HG02938 (cell line): ENCODE measurements at regions not wholly inside any gene's neighbourhood (a gene's known extent, or its start where the extent isn't known, plus 50 kb on each side); places are given as distances from the start of the nearest gene placed in this dataset.
"Not testable (repeated sequence)": the region's sequence is repeated elsewhere in the genome, so short reads cannot be mapped to it uniquely, and the experiment has no call there.

ENCODE experiments used
- ATAC-seq: cut with Tn5 transposase; IDR thresholded peaks from one replicate; pipeline ENCODE4 v1.9.1; 2021; ENCODE audit warnings: mild to moderate bottlenecking, moderate library complexity; ENCODE audit not compliant: unreplicated experiment

DNA sequence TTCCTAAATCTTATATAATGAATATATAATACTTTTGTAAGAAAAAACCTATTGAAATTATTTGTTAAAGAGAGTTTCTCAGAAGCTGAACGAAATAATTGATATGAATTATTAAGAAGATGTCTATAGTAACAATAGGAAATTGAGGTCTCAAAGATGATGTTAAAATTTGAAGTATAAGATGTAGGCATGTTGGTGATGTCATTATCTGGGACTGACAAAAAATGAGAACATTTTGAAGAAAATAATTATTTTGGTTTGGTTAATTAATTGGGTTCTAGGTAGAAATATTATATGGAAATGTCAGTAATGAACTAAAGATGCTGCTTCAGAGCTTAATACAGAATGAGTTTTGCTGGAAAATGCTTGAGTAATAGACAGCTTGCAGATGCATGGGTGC is 501.4 kb upstream of the ST8SIA4 start:
- no peak for ATAC-seq

DNA sequence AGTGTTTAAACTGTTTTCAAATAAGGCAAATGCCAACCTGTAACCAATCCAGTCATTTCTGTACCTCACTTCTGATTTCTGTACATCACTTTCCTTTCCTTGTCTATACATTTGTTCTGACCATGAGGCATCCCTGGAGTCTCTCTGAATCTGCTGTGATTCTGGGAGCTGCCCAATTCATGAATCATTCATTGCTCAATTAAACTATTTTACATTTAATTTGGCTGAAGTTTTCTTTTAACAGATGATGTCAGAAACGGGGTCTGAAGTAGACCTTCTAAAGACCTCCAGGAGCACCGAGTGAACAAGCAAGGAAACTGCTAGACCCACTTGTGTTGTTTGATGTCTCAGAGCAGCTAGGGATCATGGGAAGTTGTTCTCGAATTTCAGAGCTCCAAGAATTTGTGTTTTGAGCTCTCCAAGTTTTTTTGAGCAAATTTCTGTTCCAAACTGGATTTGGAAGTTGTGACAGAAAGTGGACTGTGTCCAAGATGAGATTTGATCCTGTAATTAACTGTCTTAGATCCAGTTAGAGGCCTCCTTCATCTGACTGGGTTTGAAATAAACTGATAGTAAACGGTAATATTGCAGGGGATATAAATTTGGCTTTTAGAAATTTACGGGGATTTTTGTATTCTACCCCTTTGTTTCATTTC is 490.8 kb upstream of the ST8SIA4 start:
- no peak for ATAC-seq

DNA sequence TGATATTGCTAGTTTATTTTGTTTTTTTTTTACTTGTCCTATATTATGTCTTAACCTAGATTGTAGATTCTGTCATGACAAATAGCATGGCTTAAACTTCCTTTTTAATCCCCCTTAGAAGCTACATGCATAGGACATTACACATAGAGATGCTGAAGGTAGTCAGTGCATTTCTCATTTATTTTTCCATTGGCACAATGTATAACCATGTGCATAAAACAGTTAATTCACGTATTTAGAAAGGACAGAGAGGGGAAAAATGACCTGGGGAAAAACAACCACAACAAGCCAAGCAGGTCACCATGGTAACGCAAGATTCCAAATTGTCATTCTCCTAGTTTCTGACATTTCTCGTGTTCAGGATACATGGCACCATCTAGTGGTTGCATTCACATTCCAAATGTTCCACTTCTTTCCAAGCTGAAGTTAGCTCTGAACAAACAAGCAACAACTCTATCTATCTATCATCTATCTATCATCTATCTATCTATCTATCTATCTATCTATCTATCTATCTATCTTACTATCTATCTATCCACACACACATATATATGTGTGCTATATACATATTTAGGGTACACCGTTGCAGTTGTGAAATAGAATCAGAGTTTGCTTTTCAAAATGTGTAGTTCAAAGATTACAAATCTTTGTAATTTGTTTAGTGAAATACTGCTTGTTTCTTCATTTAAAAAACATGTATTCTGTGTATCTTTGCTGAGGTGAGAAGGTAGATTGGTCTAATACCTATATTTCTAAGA is 487.2 kb upstream of the ST8SIA4 start:
- peak; percentile 63 for ATAC-seq

DNA sequence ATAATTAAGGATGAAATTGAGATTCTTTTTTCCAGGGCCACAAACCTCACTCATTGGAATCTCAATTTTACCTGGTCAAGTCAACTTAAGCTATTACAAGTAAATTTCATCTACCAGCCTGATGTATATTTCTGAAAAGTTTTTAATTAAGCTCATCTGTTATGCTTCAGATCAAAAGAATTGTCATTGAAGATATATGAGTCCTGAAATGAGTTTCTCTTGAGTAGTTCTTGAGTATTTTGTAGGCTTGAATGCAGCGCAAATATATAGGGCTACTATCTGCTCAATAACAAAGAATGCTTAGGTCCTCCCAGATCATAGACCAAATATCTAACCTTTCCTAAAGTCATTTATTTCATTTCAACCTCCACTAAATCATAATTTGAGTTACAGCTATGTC is 482.2 kb upstream of the ST8SIA4 start:
- no peak for ATAC-seq

DNA sequence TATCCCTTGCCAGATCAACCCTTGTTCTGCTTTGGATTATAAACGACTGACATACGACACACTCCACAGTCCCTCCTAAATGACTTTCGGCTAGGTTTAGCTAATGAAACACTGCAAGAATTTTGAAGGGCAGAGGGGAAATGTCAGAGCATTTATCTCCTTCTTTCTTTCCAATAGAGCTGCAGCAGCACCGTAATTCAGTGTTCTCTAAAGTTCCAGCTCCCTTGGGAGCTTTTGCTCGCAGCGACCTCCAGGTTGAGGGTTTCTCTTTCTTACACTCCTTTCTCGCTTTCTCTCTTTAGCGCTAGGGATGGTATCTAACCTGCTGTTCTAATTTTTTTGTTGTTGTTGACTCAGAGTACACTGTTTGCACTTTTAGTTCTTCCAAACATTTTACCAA is 467.1 kb upstream of the ST8SIA4 start:
- no peak for ATAC-seq

DNA sequence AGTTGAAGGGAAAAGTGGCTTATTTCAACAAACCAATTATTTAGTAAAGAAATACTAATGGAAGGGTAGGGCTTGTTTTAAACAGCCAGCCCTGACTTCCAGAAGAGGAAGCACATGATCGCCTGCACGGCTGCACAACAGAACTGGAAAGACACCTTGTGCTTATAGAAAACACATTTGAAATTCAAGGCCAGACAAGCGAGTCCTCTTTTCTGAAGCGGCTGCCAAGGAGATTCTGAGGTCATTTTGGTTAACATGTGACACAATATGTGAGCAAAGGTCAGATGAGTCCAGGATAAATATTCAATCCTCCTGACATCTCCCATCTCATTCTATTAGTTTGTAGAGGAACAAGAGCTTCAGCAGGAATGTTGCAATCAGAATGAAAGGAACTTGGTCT is 461.4 kb upstream of the ST8SIA4 start:
- ATAC-seq = no peak

DNA sequence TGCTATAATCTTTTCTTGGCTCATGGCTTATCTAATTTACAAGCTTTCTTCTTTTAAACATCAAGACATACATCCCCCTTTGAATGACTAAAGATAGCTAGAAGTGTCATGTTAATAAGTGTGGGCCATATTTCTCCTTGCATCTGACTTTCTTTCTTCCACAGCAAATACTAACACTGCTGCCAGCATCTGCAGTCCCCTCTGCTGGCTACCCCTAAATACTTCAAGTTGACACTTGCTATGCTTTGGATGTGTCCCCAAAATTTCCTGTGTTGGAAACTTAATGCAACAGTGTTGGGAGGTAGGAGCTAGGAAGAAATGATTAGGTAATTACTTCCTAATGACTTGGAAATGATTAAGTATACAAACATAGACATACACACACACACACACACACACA is 459.0 kb upstream of the ST8SIA4 start:
- ATAC-seq = no peak

DNA sequence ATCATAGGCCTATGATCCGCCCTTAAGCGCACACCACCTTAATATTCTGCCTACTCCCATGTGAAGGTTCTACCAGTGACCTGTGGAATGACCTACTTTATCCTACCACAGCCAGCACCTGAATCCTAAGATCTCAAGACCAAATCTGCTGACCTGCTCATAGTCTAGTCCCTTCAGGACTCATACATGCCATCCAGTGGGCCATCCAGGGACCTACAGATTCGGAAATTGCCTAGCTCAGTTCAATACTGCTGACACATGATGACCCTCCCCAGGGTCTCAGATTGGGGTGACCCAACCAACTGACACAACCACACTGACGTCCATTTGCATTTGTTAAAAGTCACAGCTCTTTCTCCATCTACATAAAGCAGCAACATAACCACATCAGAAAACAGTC is 443.8 kb upstream of the ST8SIA4 start:
- ATAC-seq = no peak

DNA sequence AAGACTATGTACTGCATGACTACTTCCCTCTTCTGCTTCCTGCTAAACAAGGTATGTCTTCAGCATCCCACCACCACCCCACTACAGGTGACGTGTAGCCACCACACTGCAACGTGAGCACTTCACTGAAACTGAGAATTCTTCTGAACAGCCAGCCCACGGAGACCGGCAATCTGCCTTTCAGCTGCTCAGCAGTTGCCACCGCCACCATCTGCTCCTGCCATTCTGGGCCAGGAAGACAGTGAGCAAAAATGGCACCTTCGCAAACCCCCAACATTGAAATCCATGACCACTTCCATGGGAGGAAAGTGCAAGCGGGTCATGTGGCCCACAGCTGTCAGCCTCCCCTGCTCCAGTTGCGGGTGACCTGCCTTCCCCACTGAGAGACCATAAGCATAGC is 443.4 kb upstream of the ST8SIA4 start:
- no peak for ATAC-seq

DNA sequence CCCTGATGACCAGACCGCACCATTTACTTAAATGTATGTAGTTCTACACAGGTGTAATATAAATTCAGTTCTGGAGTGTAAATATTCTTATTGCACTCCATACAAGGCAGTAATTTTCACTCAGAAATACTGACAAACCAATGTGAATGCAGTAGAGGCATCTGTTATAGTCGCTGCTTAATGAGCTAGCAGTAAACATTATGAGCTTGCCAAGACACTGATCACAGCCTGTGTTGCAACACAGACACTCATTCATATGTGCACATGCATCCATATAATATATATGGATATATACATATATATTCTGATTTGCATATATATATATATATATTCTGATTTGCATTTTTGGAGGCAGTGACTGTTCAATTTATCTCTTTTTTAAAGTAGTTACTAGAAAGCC is 435.1 kb upstream of the ST8SIA4 start:
- no peak for ATAC-seq

DNA sequence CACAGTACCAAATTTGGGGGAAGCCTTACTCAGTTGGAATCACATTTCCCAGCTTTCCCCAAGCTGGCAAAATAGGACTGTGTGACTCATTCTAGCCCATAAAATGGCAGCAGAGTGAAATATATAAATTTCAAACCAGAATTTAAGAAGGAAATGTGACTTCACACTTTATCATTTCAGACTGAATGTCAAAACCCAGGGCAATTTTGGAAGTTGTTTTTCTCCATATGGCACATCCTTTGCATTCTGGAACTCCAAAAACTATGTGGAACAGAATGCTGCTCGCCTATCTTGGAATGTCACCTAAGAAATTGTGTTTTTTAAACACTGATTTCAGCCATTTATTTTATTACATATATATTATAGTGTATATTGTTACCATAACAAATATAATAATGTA is 424.7 kb upstream of the ST8SIA4 start:
- no peak for ATAC-seq

DNA sequence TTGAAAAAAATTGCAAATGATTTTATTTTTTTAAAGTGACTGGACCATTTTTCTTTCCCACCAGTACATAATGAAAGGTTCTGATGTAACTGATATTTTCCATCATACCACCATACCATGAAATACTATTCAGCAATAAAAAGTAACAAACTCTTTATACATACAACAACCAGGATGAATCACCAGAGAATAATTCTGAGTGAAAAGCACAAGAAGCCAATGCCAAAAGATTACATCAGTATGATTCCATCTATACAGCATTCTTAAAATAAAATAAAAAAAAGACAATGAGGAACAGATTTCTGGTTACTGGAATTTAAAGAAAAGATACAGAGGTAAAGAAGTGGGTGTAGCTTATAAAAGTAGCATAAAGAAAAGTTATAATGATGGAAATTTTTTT is 423.7 kb upstream of the ST8SIA4 start:
- no peak for ATAC-seq

DNA sequence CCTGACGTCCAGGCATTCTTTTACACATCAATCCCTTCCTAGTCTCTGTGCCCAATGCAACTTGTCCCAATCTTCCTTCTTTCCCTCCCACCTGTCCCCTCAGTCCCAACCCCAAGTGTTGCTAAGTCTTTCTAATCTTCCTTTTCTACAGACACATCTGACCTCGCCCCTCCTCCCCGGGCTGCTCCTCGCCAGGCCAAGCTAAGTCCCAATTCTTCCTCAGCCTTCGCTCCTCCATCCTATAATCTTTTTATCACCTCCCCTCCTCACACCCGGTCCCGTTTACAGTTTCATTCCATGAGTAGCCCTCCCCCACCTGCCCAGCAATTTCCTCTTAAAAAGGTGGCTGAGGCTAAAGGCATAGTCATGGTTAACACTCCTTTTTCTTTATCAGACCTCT is 413.3 kb upstream of the ST8SIA4 start:
- not testable (repeated sequence) for ATAC-seq

DNA sequence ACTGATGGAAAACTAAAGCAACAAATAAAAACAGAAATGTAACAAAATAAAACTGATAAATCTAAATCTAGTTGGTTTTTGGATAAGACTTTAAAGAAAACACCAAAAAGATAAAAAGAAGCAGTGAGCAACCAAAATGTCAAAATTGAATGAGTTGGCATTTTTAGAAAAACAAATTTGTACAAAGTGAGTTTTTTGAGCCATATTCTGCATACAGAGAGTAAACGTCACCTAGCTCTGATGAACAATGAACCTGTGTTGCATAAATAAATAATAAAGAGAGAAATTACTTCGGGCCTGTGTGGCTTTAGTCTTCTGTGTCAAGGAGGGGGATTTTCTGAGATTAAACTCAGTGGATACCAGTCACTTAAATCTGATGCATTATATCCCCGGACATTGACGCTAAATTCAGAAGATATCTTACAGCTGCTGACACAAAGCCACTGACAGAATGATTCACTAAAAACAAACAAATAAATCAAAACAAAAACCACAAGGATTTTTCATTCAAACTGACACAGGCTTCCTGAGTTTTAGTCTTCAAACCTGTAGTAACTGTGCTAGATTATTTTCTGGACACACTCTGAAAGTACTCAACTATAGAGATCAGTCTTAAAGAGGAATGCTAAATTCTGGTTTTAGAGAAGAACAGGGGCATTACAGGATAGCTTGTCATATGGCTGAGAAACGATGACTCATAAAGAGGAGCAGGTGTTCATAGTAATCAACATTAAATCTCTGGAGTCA is 403.5 kb upstream of the ST8SIA4 start:
- no peak for ATAC-seq

DNA sequence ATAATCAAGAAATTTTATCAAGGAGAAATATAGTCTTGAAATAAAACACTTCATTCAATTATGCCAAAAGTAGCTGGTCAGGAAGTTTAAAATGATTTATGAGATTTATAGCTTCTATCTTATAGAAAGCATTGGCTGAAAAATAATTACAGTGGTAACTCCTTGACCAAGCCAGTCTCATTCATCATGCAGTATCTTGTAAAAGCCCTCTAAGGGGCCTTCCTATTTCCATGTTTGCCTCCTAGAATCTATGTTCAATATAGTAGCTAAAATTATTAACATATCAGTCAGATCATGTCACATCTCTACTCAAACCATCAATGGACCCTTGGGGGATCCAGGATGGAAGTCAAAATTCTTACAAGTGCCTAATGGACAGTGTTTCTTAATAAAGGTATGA is 393.4 kb upstream of the ST8SIA4 start:
- ATAC-seq = no peak

DNA sequence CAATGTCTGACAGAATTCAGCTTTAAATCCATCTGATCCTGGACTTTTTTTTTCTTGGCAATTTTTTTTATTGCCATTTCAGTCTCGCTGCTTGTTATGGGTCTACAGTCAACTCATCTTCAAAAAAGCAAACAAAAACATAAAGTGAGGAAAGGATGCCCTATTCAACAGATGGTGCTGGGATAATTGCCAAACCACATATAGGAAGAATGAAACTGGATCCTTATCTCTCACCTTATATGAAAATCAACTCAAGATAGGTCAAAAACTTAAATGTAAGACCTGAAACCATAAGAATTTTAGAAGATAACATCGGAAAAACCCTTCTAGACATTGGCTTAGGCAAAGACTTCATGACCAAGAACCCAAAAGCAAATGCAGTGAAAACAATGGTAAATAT is 389.1 kb upstream of the ST8SIA4 start:
- no peak for ATAC-seq

DNA sequence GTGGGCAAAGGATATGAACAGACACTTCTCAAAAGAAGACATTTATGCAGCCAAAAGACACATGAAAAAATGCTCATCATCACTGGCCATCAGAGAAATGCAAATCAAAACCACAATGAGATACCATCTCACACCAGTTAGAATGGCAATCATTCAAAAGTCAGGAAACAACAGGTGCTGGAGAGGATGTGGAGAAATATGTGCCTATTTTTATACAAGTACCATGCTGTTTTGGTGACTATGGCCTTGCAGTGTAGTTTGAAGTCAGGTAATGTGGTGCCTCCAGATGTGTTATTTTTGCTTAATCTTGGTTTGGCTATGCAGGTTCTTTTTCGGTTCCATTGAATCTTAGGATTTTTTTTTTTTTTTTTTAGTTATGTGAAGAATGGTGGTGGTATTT is 387.7 kb upstream of the ST8SIA4 start:
- not testable (repeated sequence) for ATAC-seq

DNA sequence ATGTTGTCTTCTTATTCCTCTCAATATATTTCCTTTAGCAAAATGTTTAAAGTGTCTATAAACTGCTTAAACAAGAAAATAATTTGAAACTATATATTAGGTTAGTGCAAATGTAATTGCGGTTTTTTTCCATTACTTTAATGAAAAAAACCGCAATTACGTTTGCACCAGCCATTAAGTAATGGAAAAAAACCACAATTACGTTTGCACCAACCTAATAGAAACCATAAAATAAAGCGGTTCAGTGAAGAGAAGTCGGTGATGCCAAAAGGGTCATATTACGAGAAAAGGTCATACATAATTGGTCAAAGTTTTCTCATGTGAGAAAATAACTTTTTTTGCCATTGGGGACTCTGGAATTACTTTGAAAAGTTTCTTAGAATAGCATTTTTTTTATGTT is 385.6 kb upstream of the ST8SIA4 start:
- ATAC-seq = no peak

DNA sequence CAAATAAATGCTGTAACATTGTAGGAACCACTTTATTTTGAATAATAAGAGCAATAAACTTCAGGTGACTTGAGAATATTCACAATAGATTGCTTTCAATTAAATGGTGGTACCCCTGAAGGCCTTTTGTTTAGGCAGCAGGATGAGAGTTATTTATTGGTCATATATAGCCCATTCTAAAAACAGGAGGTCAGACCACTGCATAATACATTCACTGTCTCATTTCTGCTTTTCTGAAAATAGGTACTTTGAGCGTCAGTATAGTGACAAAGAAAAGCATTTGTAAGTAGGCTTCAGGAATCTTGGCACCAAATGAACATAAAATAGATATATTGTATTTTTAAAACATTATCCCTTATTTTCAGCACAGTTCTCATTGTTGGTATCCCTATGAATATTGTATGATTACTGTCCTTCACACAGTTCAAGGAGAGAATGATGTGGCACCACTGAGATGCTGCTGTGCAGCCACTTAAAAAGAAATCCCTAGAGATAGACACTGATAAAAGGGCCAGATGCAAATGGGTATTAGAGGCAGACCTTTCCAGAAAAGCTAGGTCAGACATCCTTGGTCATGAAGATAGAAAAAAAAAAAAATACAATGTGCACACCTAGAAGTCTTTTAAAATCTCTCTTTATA is 381.8 kb upstream of the ST8SIA4 start:
- ATAC-seq = no peak

DNA sequence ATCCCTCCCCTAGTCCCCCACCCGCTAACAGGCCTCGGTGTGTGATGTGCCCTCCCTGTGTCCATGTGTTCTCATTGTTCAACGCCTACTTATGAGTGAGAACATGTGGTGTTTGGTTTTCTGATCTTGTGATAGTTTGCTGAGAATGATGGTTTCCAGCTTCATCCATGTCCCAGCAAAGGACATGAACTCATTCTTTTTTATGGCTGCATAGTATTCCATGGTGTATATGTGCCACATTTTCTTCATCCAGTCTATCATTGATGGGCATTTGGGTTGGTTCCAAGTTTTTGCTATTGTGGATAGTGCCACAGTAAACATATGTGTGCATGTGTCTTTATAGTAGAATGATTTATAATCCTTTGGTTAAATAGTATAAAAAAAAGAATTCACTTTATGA is 380.9 kb upstream of the ST8SIA4 start:
- ATAC-seq = not testable (repeated sequence)

DNA sequence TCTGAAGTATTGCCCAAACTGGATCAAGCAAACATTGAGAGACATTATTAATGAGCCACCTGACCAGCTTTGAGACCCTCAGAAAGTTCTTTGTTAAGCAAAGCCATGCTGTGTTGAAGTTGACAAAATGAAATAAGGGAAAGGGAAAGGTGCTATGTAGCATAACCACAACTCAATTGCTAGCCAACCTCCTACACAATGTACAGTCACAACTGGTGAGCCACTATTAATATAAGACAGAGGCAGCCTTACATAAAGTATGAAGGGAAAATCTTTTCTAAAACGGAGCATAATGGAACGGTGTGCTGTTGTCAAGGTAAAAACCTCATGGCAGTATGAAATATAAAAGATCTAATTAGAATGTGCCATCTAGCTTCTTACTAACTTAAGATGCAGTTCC is 375.8 kb upstream of the ST8SIA4 start:
- no peak for ATAC-seq
